Skeletal muscle satellite cell (primary cell): ENCODE measurements at regions not wholly inside any gene's neighbourhood (a gene's known extent, or its start where the extent isn't known, plus 50 kb on each side); places are given as distances from the start of the nearest gene placed in this dataset.

Experiments
- H3K27me3 ChIP-seq: 2 replicates; pipeline ENCODE4 v1.7.0; 2013; ENCODE audit warnings: low read length; ENCODE audit not compliant: control insufficient read depth, insufficient read depth
- H3K36me3 ChIP-seq: 2 replicates; pipeline ENCODE4 v1.7.0; 2013; ENCODE audit warnings: mild to moderate bottlenecking, control low read depth, low read length; ENCODE audit not compliant: insufficient read depth
- H3K4me1 ChIP-seq: 2 replicates; pipeline ENCODE4 v1.7.0; 2013; ENCODE audit warnings: low read length; ENCODE audit not compliant: control insufficient read depth, insufficient read depth
- H3K4me2 ChIP-seq: 2 replicates; pipeline ENCODE4 v1.7.0; 2013; ENCODE audit warnings: mild to moderate bottlenecking, low read length
- H3K4me3 ChIP-seq: 2 replicates; pipeline ENCODE4 v1.7.0; 2013; ENCODE audit warnings: low read length
- H3K9ac ChIP-seq: 2 replicates; pipeline ENCODE4 v1.7.0; 2013; ENCODE audit warnings: mild to moderate bottlenecking, low read depth, low read length, moderate library complexity
- H3K9me3 ChIP-seq: replicated peaks from 2 replicates; pipeline ENCODE4 v1.7.0; 2013; ENCODE audit warnings: mild to moderate bottlenecking, control low read depth, low read length

- Histone ChIP-seq H3K4me3 (no peak overlapping the region), H3K9ac (no peak overlapping the region), H3K36me3 (no peaks in the 10 kb centered on the region), H3K27me3 (peaks cover 45% of the 10 kb centered on the region), H3K9me3 (no peaks in the 10 kb centered on the region), H3K4me2 (no peak overlapping the region), H3K4me1 (peaks cover 7% of the 10 kb centered on the region)
Observed at GRCh38 chr2:158732573-158733429, 62.3 kb upstream of the DAPL1 start.

- Histone ChIP-seq H3K27me3 (peaks cover 46% of the 10 kb centered on the region), H3K9ac (no peak overlapping the region), H3K9me3 (no peaks in the 10 kb centered on the region), H3K4me1 (peaks cover 7% of the 10 kb centered on the region), H3K4me3 (no peak overlapping the region), H3K4me2 (no peak overlapping the region), H3K36me3 (no peaks in the 10 kb centered on the region)
Observed at GRCh38 chr2:158733430-158733755, 61.7 kb upstream of the DAPL1 start.

- peaks cover 50% of the 10 kb centered on the region for H3K27me3 ChIP-seq
Observed at GRCh38 chr2:158734442-158734841, 60.7 kb upstream of the DAPL1 start.

GRCh38 chr2:158735822-158736580, 59.1 kb upstream of the DAPL1 start:
- Histone ChIP-seq H3K27me3 (peaks cover 42% of the 10 kb centered on the region), H3K9me3 (no peaks in the 10 kb centered on the region)

More at GRCh38 chr2:158734442-158734841, 60.7 kb upstream of the DAPL1 start:
- Histone ChIP-seq H3K36me3 (no peaks in the 10 kb centered on the region), H3K9ac (no peak overlapping the region), H3K4me2 (no peak overlapping the region), H3K4me3 (no peak overlapping the region), H3K4me1 (peaks cover 7% of the 10 kb centered on the region), H3K9me3 (no peaks in the 10 kb centered on the region)

GRCh38 chr2:158738363-158738762, 56.8 kb upstream of the DAPL1 start:
- H3K4me1 ChIP-seq, result no peaks in the 10 kb centered on the region
- no peak overlapping the region for H3K4me2 ChIP-seq
- H3K9ac ChIP-seq, result no peak overlapping the region
- H3K9me3 ChIP-seq, result no peaks in the 10 kb centered on the region
- H3K4me3 ChIP-seq, result no peak overlapping the region
- H3K27me3 ChIP-seq, result peaks cover 34% of the 10 kb centered on the region
- H3K36me3 ChIP-seq, result no peaks in the 10 kb centered on the region

More at GRCh38 chr2:158735822-158736580, 59.1 kb upstream of the DAPL1 start:
- no peak overlapping the region for H3K9ac ChIP-seq
- H3K4me1 ChIP-seq, result no peaks in the 10 kb centered on the region
- no peaks in the 10 kb centered on the region for H3K36me3 ChIP-seq
- H3K4me2 ChIP-seq, result no peak overlapping the region
- H3K4me3 ChIP-seq, result no peak overlapping the region

GRCh38 chr2:158740127-158740526, 55.0 kb upstream of the DAPL1 start:
- Histone ChIP-seq H3K27me3 (peaks cover 43% of the 10 kb centered on the region), H3K4me3 (no peak overlapping the region), H3K4me1 (no peaks in the 10 kb centered on the region), H3K9me3 (no peaks in the 10 kb centered on the region), H3K9ac (no peak overlapping the region), H3K4me2 (no peak overlapping the region), H3K36me3 (no peaks in the 10 kb centered on the region)

- Histone ChIP-seq H3K9me3 (no peaks in the 10 kb centered on the region), H3K27me3 (peaks cover 42% of the 10 kb centered on the region), H3K4me2 (no peak overlapping the region), H3K9ac (no peak overlapping the region), H3K4me3 (no peak overlapping the region), H3K4me1 (no peaks in the 10 kb centered on the region), H3K36me3 (no peaks in the 10 kb centered on the region)
Observed at GRCh38 chr2:158740621-158741020, 54.5 kb upstream of the DAPL1 start.

- no peaks in the 10 kb centered on the region for H3K36me3 ChIP-seq
- H3K4me2 ChIP-seq, result no peak overlapping the region
- no peak overlapping the region for H3K9ac ChIP-seq
- no peak overlapping the region for H3K4me3 ChIP-seq
- H3K27me3 ChIP-seq, result peaks cover 44% of the 10 kb centered on the region
- no peaks in the 10 kb centered on the region for H3K9me3 ChIP-seq
- H3K4me1 ChIP-seq, result no peaks in the 10 kb centered on the region
Observed at GRCh38 chr2:158741625-158742024, 53.5 kb upstream of the DAPL1 start.

- no peak overlapping the region for H3K4me2 ChIP-seq
- H3K9ac ChIP-seq, result no peak overlapping the region
Observed at GRCh38 chr2:158742536-158742935, 52.6 kb upstream of the DAPL1 start.

GRCh38 chr2:158743466-158743865, 51.7 kb upstream of the DAPL1 start:
- H3K36me3 ChIP-seq, result no peaks in the 10 kb centered on the region
- no peak overlapping the region for H3K9ac ChIP-seq
- no peak overlapping the region for H3K4me2 ChIP-seq
- H3K4me1 ChIP-seq, result no peaks in the 10 kb centered on the region
- H3K9me3 ChIP-seq, result no peaks in the 10 kb centered on the region
- peaks cover 54% of the 10 kb centered on the region for H3K27me3 ChIP-seq
- no peak overlapping the region for H3K4me3 ChIP-seq

More at GRCh38 chr2:158742536-158742935, 52.6 kb upstream of the DAPL1 start:
- Histone ChIP-seq H3K4me3 (no peak overlapping the region), H3K9me3 (no peaks in the 10 kb centered on the region), H3K4me1 (no peaks in the 10 kb centered on the region), H3K27me3 (peaks cover 45% of the 10 kb centered on the region), H3K36me3 (no peaks in the 10 kb centered on the region)

- no peak overlapping the region for H3K4me3 ChIP-seq
- H3K9ac ChIP-seq, result no peak overlapping the region
Observed at GRCh38 chr2:158743879-158744278, 51.2 kb upstream of the DAPL1 start.

More at GRCh38 chr2:158743879-158744278, 51.2 kb upstream of the DAPL1 start:
- Histone ChIP-seq H3K36me3 (no peaks in the 10 kb centered on the region), H3K9me3 (no peaks in the 10 kb centered on the region), H3K27me3 (peaks cover 55% of the 10 kb centered on the region), H3K4me2 (no peak overlapping the region), H3K4me1 (no peaks in the 10 kb centered on the region)
